Retina (tissue), 1 donor: ENCODE measurements at regions not wholly inside any gene's neighbourhood (a gene's known extent, or its start where the extent isn't known, plus 50 kb on each side); places are given as distances from the start of the nearest gene placed in this dataset.
A peak's percentile ranks its signal among the peaks of the same experiment; 100 is the strongest.
"Not testable (repeated sequence)": the region's sequence is repeated elsewhere in the genome, so short reads cannot be mapped to it uniquely, and the experiment has no call there.

Experiments used
- DNase-seq: peaks from one replicate; pipeline ENCODE4 v3.0.0-alpha.2; 2016

GRCh38 chr2:153420394-153420793 is 58.2 kb downstream of the RPRM start:
- no peak for DNase-seq

DNA sequence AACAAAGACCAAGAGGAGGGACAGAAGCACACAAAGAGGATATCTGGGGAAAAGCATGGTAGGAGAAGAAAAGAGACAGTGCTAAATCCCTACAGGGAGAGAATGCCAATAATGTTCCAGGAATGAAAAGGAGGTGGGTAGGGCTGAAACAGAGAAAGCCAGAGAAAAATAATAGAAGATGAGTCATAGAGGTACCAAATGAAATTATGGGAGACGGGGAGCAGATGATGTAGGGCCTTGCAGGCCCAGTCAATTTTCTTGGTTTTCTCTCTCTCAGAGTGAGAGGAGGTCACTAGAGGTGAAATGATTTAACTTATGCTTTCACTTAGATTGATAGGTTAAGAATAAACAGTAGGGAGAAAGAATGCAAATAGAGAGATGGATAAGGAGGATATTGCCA is 61.5 kb downstream of the RPRM start:
- DNase-seq, result no peak

GRCh38 chr2:153416071-153416470 is 62.5 kb downstream of the RPRM start:
- DNase-seq, result no peak

DNA sequence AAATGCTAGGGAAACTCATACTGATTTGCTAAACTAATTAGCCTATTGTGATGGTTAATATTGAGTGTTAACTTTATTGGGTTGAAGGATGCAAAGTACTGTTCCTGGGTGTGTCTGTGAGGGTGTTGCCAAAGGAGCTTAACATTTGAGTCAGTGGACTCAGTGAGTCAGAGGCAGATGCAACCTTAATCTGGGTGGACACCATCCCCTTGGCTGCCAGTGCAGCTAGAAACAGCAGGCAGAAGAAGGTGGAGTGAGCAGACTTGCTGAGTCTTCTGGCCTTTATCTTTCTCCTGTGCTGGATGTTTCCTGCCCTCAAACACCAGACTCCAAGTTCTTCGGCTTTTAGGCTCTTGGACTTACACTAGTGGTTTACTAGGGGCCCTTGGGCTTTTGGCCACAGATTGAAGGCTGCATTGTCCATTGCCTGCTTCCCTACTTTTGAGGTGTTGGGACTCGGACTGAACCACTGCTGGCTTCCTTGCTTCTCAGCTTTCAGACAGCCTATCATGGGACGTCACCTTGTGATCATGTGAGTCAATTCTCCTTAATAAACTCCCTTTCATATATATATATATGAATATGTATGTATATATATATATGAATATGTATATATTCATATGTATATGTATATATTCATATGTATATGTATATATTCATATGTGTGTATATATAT is 69.7 kb downstream of the RPRM start:
- DNase-seq, result no peak

DNA sequence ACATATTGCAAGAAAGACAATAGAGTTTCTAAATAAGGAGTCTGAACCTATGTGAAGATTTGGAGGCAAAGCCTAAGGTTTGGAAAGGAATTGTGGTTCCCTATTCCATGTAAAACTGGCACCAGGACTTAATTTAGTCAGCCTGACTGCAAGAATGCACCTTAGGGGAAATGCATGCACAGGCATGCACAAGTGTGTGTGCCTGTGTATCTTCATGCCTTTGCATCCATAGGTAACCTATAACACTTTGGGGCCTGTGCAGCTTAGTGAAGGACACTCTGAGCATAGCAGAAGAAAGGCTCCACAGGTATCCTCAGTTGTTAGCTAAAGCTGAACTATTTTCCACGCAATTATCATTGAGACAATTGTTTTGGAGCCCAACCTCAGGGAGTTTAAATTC is 73.4 kb downstream of the RPRM start:
- no peak for DNase-seq

DNA sequence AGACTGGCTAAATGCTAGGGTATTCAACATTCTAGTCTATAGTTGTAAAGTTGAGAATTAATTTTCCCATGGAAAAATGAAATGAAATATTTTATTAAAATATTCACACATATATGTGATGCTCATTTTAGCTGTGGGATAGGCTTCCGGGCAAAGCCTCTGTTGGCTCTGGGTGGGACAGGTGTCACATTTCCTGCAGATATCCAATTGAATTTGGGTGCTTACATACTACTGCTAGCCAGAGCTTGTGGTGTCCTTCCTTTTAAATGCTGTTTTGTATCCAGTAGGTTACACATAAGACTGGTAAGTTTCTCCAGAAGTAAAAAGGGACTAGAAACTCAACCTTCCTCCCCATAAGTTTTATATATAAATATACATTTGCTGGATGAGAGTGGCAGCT is 73.8 kb downstream of the RPRM start:
- DNase-seq, result no peak

- no peak for DNase-seq
These were observed 74.6 kb downstream of the RPRM start for GRCh38 chr2:153403940-153404339.

GRCh38 chr2:153403352-153403751 is 75.2 kb downstream of the RPRM start:
- not testable (repeated sequence) for DNase-seq

GRCh38 chr2:153394686-153395085 is 83.9 kb downstream of the RPRM start:
- DNase-seq, result no peak

- DNase-seq, result no peak
These were observed 84.3 kb downstream of the RPRM start for GRCh38 chr2:153394247-153394646.

DNA sequence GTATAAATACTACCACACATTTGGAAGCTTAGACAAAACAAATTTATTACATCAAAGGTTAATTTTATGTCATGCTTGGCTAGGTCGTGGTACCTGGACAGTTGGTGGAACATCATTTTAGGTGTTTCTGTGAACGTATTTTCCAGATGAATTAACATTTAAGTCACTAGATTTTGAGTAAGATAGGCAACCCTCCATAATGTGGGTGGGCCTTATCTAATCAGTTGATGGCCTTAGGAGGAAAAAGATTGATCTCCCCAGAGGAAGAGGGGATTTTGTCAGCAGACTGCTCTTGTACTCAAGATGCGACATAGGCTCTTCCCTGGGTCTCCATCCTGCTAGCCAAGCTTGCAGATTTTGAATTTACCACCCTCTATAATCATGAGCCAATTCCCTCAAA is 85.0 kb downstream of the RPRM start:
- DNase-seq, result no peak

- DNase-seq, result no peak
These were observed 87.4 kb downstream of the RPRM start for GRCh38 chr2:153391131-153391530.

- no peak for DNase-seq
These were observed 90.3 kb downstream of the RPRM start for GRCh38 chr2:153388246-153388645.

GRCh38 chr2:153387203-153387602 is 91.4 kb downstream of the RPRM start:
- DNase-seq, result no peak

DNA sequence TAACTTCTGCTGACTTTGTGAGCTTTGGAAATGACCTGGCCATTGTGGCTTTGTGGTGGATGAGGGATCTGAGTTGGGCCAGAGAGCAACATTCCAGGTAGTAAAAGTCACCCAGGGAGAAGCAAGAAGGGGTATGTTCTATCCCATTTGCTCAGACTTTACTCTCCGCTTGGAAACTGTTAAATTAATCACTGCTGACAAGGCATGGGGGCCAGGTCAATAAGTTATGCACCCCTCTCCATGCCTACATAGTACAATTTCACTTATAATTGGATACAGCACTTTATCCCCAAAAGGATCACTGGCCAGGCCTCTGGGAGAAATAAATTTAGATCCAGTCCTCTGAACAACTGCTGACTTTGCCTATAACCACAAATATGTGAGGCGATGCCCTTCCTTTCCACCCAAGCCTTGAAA is 92.1 kb downstream of the RPRM start:
- peak; percentile 2 for DNase-seq

- DNase-seq, result no peak
These were observed 104.9 kb downstream of the RPRM start for GRCh38 chr2:153373510-153374279.

- DNase-seq, result no peak
These were observed 118.3 kb downstream of the RPRM start for GRCh38 chr2:153360239-153360638.

- DNase-seq, result no peak
These were observed 124.2 kb downstream of the RPRM start for GRCh38 chr2:153354377-153354776.

GRCh38 chr2:153349603-153350002 is 129.0 kb downstream of the RPRM start:
- DNase-seq, result no peak

DNA sequence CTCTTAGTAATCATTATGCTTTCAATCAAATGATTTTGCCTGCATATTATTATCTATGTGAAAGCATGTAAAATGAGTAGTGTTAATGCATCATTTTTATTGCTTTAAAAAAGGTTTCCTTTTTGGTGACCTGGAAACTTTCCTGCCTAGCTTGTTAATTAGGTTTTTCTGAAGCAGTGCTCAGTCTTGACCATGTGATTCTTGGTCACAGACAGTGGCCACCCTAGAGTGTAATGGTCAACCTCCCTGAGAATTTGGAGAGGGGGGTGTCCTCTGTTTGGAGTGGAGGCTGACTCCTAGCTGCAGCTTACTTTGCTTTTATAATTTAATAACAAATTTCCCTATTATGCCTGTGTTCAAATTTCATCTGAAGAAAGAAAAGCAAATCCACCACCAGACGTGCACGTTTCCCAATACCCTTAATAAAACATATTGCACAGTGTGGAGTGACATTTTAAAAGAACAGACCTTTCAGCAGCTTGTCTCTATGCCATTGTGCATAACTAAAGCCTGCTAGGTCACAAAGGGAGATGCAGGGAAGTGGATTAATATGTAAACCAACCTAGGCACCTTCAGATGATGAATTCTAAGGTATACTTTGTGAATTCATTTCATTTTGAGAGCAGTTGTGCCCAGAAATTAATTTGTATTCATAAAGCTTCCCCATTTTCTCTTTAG is 130.6 kb downstream of the RPRM start:
- no peak for DNase-seq

DNA sequence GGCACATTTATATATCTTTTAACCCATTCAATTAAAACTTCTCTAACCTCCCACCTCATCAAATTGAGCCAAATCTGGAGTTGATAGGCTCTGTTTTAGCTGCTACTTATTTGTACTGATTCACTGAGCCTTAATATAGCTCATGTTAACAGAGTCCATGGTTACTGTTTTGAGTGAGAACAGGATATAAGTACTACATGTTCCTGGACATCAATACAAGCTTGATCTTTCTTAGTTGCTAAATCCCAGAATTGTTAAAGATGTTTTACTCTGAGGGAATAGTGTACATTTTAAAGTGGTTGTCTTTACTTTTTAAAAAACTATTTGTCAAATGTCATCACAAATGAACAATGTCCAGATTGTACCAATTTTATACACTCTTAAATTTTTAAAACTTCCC is 157.7 kb downstream of the RPRM start:
- no peak for DNase-seq

DNA sequence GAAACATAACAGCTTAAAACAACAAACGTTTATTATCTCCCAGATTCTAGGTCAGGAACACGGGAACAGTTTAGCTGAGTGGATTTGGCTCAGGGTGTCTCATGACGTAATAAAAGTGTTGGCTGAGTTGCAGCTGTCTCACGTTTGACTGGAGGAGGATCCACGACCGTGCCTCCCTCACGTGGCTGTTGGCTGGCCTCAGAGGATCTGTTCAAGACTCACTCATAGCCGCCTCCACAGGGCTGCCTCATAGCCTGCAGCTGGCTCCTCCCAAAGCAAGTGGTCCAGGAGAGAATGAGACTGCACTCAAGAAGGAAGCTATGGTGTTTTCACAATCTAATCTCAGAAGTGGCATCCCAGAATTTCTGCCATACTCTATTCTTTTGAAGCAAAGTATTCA is 167.1 kb downstream of the RPRM start:
- DNase-seq, result no peak

GRCh38 chr2:153308466-153308865 is 170.1 kb downstream of the RPRM start:
- no peak for DNase-seq

- no peak for DNase-seq
These were observed 171.3 kb downstream of the RPRM start for GRCh38 chr2:153307223-153307622.
